Glutamatergic neuron (in vitro differentiated cells): ENCODE measurements at regions not wholly inside any gene's neighbourhood (a gene's known extent, or its start where the extent isn't known, plus 50 kb on each side); places are given as distances from the start of the nearest gene placed in this dataset.

ENCODE experiments used
- DNase-seq: peaks from one replicate; pipeline ENCODE4 v3.0.0; 2022
- H3K27ac Mint-ChIP-seq: one replicate; pipeline ENCODE4 v1.8.0; 2020; ENCODE audit warnings: mild to moderate bottlenecking, mixed read lengths, inconsistent platforms; ENCODE audit not compliant: unreplicated experiment
- H3K27me3 Mint-ChIP-seq: one replicate; pipeline ENCODE4 v1.8.0; 2020; ENCODE audit warnings: mild to moderate bottlenecking, moderate library complexity, mixed read lengths, inconsistent platforms; ENCODE audit not compliant: unreplicated experiment
- H3K36me3 Mint-ChIP-seq: one replicate; pipeline ENCODE4 v1.8.0; 2020; ENCODE audit warnings: mild to moderate bottlenecking, mixed read lengths, inconsistent platforms; ENCODE audit not compliant: unreplicated experiment
- H3K4me1 Mint-ChIP-seq: one replicate; pipeline ENCODE4 v1.8.0; 2020; ENCODE audit warnings: mild to moderate bottlenecking, low read depth, mixed read lengths, inconsistent platforms; ENCODE audit not compliant: unreplicated experiment
- H3K4me3 Mint-ChIP-seq: one replicate; pipeline ENCODE4 v1.8.0; 2020; ENCODE audit warnings: mild to moderate bottlenecking, mixed read lengths, inconsistent platforms; ENCODE audit not compliant: unreplicated experiment
- H3K9me3 Mint-ChIP-seq: one replicate; pipeline ENCODE4 v1.8.0; 2020; ENCODE audit warnings: mild to moderate bottlenecking, moderate library complexity, mixed read lengths, inconsistent platforms; ENCODE audit not compliant: unreplicated experiment
- CTCF ChIP-seq: fragments of 200-600 bp; sonication (generic); IDR thresholded peaks from one replicate; pipeline ENCODE4 v1.5.0; 2021; ENCODE audit not compliant: partially characterized antibody, unreplicated experiment

GRCh38 chr5:68432682-68433081 is 217.1 kb downstream of the PIK3R1 start:
- no peak for DNase-seq
- H3K4me1 Mint-ChIP-seq = no peaks in the 10 kb centered on the region
- H3K27ac Mint-ChIP-seq = no peak overlapping the region
- H3K4me3 Mint-ChIP-seq = no peak overlapping the region
- no peak for TF ChIP-seq CTCF
- H3K9me3 Mint-ChIP-seq = no peaks in the 10 kb centered on the region
- H3K27me3 Mint-ChIP-seq = no peaks in the 10 kb centered on the region
- no peaks in the 10 kb centered on the region for H3K36me3 Mint-ChIP-seq

DNA sequence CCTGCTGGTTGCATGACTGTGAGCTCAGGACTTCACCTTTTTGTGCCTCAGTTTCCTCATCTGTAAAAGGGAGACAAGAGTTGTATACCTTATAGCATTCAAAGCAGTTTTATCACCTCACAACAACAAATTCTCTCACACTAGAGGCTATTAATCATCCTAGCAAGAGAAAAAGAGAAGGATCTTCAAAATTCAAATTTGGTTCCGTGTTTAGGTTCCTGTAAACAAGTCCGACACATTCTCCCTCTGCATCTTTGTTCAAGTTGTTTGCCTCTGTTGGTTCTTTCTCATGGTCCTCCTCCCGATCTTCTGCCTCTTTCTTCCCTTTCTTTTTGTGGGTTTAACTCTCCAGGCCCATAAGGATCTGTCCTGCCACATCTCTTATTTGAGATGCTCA is 218.0 kb downstream of the PIK3R1 start:
- no peak overlapping the region for H3K27ac Mint-ChIP-seq
- H3K4me3 Mint-ChIP-seq = no peak overlapping the region
- H3K4me1 Mint-ChIP-seq = peaks cover 5% of the 10 kb centered on the region
- no peaks in the 10 kb centered on the region for H3K27me3 Mint-ChIP-seq
- H3K36me3 Mint-ChIP-seq = no peaks in the 10 kb centered on the region
- no peaks in the 10 kb centered on the region for H3K9me3 Mint-ChIP-seq
- no peak for TF ChIP-seq CTCF
- no peak for DNase-seq

GRCh38 chr5:68433923-68434879 is 218.6 kb downstream of the PIK3R1 start:
- Mint-ChIP-seq H3K27me3 (no peaks in the 10 kb centered on the region), H3K36me3 (no peaks in the 10 kb centered on the region), H3K9me3 (no peaks in the 10 kb centered on the region), H3K27ac (no peak overlapping the region), H3K4me3 (no peak overlapping the region), H3K4me1 (peaks cover 6% of the 10 kb centered on the region)
- TF ChIP-seq CTCF = no peak
- no peak for DNase-seq

GRCh38 chr5:68435611-68436010 is 220.1 kb downstream of the PIK3R1 start:
- no peak overlapping the region for H3K27ac Mint-ChIP-seq
- no peaks in the 10 kb centered on the region for H3K36me3 Mint-ChIP-seq
- H3K27me3 Mint-ChIP-seq = peaks cover 2% of the 10 kb centered on the region
- no peak overlapping the region for H3K4me3 Mint-ChIP-seq
- no peak for TF ChIP-seq CTCF
- no peak for DNase-seq
- no peaks in the 10 kb centered on the region for H3K9me3 Mint-ChIP-seq
- peaks cover 6% of the 10 kb centered on the region for H3K4me1 Mint-ChIP-seq
